Amygdala (tissue), 56 donors: ENCODE measurements at regions not wholly inside any gene's neighbourhood (a gene's known extent, or its start where the extent isn't known, plus 50 kb on each side); places are given as distances from the start of the nearest gene placed in this dataset.
A peak's percentile ranks its signal among the peaks of the same experiment; 100 is the strongest.

ENCODE experiments used
- DNase-seq, 56 donors: peaks; one replicate each; lab custom pipeline; 2025; lab: John Stamatoyannopoulos, UW

DNA sequence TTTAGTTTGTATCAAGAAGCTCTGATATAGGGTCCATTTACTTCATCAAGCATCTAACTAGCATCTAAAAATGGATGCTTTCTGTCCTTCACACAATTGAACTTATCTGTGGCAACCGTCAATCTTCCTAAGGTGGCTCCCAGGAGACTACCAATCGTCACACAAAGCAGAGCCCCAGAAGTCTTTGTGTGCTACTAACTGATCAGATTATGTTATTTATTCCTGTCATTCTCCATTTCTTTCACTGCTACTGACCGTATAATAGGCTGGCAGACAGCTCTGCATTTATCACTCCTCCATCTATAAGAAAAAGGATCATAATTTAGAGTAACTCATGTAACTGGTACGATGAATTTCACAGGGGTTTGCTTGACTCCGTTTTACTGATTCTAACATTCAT is 585.0 kb upstream of the NXPH2 start:
- no peak for DNase-seq

DNA sequence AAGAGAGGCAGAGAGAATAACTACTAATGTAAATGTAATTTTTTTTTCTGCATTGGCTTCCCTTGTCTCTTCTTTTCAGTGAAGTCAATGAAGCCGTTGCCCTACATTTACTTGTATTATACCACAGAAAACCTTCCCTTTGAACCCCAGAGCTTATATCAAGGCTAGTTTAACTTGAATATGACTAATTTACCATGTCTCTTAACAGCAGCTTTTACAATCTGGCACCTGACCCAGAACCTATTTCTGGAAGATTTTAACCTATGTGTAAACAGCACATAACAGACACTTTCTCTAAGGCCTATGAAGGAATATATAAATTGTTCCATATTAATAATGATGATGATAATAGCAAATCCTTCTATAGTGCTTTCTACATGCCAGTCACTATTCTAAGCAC is 580.5 kb upstream of the NXPH2 start:
- no peak for DNase-seq

DNA sequence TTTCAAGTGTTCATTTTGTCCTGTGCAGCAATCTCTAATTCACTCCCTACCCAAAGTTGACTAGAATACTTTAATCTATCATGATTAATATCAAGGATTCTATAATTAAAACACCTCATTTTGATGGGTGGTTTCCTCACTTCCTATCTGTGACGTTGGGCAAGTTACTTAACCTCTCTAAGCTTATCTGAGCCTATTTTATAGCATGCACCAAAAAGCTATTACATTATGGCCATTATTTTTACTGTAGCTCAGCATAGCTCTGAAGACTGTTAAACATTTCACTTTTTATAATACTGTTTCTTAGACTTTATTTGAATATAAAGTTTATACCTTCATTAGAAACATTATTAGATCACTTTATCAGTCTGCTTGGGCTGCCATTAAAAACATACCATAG is 579.6 kb upstream of the NXPH2 start:
- no peak for DNase-seq

DNA sequence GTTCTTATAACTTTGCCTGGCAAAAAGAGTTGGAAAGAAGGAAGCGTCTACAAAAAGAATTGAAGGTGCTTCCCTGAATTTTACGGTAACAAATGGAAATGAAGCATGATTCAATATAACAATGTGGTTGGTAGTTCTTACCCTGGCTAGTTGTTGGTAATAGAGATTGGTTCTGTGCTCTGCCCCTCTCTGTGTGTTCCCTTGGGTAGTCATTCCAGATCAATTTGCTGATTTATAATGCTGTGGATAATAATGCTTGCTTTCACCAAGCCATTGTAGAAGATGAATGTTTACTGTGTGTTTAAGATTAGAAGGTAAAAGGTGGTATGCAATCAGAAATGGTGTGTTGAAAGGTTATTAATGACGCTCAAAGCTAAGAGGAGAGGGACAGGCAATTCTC is 577.8 kb upstream of the NXPH2 start:
- DNase-seq = no peak

DNA sequence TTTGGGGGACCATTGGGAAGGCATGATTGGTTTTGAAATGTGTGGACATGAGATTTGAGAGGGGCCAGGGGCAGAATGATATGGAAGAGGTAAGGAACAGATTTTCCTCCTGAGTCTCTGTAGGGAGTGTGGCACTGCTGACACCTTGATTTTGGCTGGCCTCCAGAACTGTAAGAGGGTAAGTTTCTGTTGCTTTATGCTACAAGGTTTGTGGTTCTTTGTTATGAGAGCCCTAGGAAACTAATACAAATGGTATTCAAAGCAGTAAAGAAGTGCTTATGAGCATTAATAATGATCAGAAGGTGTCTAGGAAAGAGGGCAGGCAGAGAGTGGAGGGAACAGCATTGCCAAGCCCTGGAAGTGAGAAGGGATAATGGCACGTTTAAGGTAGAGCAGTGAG is 574.3 kb upstream of the NXPH2 start:
- DNase-seq = no peak

DNA sequence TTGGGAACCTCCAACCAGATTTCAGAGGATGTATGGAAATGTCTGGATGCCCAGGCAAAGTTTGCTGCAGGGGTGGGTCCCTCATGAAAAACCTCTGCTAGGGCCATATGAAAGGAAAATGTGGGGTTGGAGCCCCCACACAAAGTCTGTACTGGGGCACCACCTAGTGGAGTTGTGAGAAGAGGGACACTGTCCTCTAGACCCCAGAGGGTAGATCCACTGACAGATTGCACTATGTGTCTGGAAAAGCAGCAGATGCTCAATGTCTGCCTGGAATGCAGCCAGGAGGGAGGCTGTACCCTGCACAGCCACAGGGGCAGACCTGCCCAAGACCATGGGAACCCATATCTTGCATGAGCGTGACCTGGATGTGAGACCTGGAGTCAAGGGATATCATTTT is 573.7 kb upstream of the NXPH2 start:
- DNase-seq = no peak

DNA sequence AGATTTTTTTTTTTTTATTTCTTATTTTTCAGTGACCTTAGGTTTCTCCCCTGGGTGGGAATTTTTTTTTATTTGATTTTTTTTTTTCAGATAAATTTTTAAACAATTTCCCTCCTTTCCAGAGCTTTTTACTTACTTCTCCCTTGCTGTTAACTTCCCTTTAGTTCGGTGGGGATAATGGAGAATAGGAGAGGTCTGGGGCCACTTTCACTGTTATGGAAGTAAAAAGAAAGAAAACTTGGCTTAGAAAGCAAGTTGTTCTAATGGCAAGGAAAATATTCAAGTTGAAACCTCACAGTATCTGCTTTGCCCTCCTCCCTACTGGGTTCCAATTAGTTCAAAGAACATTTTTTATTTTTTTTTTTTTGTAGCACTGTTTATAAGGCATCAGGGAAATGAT is 537.1 kb upstream of the NXPH2 start:
- no peak for DNase-seq

DNA sequence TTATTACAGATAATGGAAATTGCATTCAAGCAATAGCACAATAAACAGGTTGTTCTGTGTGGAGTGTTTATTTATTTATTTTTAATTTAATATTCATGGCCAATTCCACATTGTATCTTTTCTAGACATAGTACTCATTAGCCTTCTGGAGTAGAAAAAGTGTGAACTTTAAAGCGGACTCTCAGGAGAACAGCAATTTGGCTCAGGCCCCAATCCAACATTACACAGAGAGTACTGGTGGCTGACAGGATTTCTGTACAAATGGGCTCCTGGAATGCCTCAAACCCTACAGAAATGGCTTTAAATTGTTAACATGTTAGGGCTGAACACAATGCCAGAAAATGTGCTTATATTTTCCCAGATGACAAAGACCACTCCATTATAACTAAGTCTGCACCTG is 533.9 kb upstream of the NXPH2 start:
- DNase-seq = no peak

DNA sequence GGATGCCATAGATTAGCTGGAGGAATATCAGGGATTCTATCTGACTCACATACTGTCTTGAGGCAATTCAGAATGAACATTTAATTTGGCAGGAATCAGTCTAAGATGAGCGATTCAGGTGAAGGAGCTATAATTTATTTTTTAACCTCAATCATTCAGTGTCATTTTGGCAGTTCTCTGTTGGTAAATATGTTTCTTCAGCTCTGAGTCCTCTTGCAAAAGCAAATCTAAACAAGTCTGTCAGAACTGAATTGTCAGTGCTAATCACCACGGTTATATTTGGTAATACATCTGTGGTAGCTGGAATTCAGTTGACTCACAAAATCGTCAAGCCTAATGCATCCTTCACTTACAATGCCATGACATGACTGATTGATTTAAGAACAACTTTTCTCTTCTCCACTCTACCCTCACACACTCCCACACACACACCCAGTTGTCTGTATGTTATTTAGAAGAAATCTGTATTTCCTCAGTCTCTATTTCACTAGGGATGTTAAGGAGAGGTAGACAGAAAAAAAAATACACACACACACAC is 516.6 kb upstream of the NXPH2 start:
- no peak for DNase-seq

DNA sequence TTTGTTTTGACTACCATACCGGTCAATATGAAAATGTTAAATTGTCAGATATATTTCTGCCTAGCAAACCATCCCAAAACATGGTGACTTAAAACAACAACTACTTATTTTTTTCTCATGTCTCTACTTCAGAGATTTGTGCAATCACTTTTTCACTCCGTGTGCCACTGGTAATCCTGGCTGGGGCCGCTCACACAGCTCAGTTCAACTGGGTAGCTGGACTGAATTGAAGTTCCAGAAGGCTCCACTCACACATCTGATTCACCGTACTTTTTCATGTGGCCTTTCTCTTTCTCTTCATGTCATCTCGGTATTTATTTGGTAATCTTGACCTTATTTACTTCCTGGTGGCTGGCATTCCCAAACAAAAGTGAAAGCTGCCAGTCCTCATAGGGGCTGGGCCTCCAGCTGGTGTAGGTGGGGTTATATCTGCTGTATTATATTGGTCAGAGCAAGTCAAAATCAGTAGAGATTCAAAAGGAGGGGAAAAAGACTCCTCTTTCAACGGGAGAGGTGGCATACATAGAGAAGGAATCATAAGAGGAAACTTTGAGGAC is 513.9 kb upstream of the NXPH2 start:
- DNase-seq = no peak

DNA sequence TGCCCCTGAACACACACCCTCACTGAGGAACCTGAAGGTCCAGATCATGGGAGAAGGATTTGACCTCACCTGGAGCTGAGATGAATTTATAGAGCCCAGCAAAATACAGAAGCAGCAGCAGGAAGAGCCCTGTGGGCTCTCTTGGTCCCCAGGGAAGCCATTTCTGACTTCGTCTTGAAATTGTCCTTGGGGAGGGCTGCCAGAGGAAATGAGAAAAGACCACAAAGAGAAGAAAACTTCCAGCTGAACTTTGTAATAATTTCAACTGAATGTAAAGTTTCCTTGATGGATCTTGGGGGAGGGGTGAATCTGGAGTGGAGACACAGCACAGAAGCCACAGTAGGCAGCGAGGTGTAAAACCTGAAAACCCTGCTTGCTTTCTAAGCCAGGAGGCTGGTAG is 500.9 kb upstream of the NXPH2 start:
- DNase-seq = no peak

DNA sequence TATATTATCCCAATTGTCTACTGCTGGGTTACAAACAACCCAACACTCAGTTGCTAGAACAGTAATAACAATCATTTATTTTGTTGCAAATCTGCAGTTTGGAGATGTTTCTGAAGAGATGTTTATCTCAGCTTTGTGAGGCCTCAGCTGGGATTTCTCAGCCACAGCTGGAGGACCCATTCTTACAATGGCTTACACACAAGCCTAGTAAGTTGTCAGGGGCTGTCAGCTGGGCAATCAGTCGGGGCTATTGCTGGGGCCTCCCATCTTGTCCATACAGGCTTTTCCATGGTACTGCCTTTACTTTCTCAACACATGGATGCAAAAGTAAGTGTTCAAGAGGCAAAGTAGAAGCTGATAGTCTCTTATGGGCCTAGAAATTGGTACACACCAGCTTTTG is 491.7 kb upstream of the NXPH2 start:
- peak in 2 of 56 donors; percentile 3 to 8 for DNase-seq

DNA sequence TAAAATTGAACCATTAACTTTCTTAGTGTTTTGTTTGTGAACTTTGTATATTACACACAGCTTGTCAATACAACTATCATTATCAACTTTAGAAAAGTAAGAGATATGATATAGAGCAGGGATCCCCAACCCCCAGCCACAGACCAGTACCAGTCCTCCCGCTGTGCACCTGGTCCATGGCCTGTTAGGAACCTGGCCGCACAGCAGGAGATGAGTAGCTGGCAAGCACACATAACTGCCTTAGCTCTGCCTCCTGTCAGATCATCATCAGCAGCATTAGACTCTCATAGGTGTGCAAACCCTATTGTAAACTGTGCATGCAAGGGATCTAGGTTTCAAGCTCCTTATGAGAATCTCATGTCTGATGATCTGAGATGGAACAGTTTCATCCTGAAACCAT is 491.0 kb upstream of the NXPH2 start:
- DNase-seq = no peak

DNA sequence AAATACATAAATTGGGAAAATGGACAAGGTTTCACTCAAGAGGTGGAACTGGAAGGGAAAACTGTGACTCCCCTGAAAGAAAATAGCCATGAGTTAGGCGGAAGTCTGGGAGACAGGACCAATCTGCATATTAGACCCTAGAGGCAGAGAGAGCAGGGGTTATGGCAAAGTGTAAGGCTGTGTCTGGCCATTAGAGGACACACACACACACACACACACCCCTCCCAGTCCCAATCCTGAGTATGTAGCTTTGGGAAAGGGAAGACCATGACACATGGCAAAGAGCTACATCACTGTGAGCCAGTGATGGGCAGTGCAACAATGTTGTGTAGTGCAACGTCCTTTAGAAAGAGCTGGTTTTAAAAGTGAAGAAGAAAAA is 479.9 kb upstream of the NXPH2 start:
- DNase-seq = no peak

DNA sequence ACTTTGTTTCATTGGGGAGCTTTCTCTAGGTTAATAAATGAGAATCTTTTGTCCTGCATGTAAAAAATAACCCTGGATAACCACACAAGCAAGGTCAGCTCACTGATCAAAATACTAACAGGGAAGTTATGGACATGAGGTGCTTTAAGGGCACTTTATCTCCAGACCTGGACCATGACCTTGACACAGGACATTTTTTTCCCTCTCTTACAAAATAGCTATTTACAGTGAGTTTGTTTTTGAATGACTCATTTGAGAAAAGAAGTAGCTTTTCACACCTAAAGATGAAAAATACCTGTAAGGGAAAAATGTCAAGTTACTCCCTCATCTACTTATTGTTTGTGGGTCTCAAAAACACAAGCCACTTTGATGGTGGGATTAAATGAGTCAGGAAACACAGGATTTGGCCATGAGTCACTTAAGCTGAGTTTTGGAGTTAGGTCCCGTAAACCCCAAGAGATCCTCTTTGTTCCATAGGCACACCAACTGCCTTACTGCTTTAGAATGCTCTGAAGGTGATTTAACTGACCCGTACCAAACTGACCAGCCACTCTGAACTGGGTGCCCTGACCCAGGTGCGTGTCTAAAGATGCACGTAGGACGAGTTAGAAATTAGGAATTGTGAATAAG is 479.3 kb upstream of the NXPH2 start:
- DNase-seq = no peak

DNA sequence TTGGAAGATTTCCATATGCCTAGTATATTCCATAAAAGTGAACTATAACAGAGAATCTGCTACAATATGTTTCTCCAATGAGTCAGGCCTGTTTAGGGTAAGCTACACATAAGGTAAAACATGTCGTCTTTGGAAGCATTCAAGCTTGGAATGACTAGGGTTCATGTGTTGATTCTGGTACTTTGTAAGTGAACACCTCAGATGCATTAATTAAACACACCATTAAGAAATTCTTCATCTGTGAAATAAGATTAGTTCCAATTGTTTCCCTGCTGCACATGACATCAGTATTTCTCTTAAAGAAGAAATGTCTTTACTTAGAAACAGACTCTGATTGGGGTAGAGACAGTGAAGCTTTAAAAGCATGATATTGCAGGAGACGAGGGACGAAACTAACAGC is 461.1 kb upstream of the NXPH2 start:
- no peak for DNase-seq

DNA sequence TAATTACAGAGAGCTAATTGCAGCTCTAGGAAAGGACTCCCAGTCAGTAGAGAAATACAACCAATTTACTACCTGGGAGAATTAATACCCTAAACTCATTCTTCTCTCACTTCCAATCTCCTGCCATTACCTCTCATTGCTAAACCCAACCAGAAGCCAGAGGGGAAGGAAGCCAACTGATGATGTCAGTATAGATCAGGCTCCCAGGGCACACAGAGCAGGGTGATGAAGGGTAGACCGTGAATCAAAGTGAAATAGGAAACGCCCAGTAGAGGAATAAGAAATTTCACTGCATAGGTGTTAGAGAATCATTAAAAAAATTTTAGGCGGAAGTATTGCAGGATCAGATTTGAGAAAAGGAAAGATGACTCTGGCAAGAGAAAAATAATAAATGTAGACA is 456.8 kb upstream of the NXPH2 start:
- no peak for DNase-seq

DNA sequence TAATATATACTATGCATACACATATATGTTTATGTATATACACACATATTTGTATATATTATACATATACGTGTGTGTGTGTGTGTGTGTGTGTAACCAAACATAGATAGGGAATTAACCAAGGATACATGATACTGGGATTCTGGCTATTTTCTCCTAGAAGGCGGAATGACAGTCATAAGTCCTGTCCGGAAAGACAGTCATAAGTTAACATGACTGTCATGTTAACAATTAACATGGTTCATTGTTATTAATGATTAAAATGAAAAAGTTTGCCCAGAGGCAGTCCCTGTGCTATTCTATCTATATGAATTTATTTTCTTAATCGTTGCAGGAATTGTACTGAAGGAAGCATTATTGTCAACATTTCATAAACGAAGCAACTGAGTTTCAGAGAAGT is 450.7 kb upstream of the NXPH2 start:
- DNase-seq = no peak

DNA sequence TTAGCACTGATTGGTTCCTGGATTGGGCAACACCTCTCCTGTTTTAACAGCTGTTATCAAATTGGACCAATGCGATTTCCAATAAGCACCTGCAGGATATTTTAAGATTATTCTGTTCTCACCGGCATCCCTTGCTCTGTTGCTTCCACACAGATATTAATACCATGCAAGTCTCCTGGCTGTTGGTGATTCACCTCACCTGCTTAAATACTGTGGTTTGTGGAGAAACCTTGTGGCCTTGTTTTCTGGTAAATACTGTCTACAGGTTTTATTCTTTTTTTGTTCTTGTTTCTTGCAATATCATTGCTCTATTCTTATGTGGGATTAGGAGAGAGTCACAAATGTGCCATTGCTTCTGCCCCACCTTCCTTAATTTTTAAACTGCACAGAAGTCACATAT is 448.1 kb upstream of the NXPH2 start:
- DNase-seq = no peak

DNA sequence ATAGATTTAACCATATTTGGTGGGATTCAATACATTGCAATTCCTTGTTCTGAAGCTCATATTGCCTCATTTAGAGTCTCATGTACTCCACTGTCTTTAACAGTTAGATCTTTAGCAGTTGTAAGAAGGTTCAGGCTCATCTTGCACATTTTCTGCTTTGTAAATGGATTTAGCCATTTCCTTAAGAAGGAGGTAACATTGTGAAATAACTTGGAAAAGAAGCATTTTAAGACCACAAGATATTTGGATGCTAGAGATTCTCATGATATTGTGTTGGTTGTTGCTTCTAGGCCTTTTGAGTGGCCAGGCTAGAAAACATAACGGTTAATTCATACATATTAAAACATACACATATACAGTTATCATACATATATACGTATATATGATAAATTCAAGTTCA is 445.8 kb upstream of the NXPH2 start:
- DNase-seq = no peak

DNA sequence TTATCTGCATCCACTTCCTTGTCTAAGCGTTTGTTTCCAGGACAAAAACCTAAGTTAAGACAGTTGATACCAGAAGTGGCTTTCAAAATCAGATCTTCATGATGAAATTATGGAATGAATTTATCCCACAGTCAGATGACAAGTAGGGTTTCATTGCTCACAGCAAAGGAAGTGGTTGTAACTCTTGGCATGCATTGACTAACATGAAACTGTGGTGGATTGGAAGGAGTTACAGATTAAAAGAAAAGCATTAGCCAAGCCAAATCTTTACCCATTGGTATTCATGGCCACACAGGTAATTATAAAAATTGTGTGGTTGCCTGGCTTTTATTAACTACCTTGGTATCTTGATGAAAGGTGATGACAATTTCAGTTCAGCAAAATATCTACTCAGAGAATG is 438.0 kb upstream of the NXPH2 start:
- DNase-seq = no peak

DNA sequence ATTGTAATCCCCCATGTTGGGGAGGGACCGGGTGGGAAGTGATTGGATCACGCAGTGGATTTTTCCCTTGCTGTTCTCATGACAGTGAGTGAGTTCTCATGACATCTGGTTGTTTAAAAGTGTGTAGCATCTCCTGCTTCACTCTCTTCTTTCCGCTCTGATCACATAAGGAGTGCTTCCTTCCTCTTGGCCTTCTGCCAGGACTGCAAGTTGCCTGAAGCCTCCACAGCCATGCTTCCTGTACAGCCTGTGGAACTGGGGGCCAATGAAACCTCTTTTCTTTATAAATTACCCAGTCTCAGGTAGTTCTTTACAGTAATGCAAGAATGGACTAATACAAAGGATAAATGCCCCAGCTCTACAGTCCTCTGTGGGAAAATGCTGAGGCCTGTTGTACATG is 437.5 kb upstream of the NXPH2 start:
- DNase-seq = peak in 1 of 56 donors; percentile 3

DNA sequence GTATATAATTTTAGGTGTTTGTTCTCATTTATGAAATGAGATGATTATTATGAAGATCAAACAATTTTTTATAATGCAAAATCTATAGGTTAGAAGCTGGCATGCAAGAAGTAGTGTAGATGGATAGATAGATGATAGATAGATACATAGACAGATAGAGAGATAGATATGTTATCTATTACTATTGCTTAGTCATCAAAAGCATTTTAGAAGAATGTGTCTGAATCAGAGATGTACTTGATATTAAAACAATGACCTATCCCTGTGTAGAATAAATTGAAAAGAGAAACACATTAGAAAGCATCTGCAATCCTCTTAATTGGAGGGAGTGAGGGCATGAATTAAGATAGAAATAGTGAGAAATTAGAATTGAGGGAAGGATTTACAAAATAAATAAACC is 436.2 kb upstream of the NXPH2 start:
- no peak for DNase-seq
